Caco-2 (cell line): ENCODE measurements at regions not wholly inside any gene's neighbourhood (a gene's known extent, or its start where the extent isn't known, plus 50 kb on each side); places are given as distances from the start of the nearest gene placed in this dataset.
"Not testable (repeated sequence)": the region's sequence is repeated elsewhere in the genome, so short reads cannot be mapped to it uniquely, and the experiment has no call there.

ENCODE experiments used
- BruUV-seq: library from RNA; stranded (reverse); fragments of 400-500 nt; replicated peaks from 2 replicates; lab custom pipeline; 2021; lab: Mats Ljungman, UMichigan
- CTCF ChIA-PET: fragments of 300-600 bp; sonication (Branson Sonifier 250); formaldehyde crosslinking; loops from one replicate; lab custom pipeline; 2022; ENCODE audit warnings: antibody characterized with exemption; lab: Charles Lee
- POLR2A ChIA-PET: fragments of 300-600 bp; sonication (Branson Sonifier 250); formaldehyde crosslinking; loops from one replicate; lab custom pipeline; 2022; ENCODE audit warnings: antibody characterized with exemption; lab: Charles Lee
- DNase-seq, 2 experiments: peaks; one replicate each; pipeline versions ENCODE4 v3.0.0 to v3.0.0-alpha.2; 2020 to 2022
- H3K27me3 ChIP-seq: replicated peaks from 2 replicates; pipeline ENCODE4 v1.6.0; 2011; ENCODE audit warnings: low read length; ENCODE audit not compliant: control insufficient read depth, insufficient read depth
- H3K36me3 ChIP-seq: 2 replicates; pipeline ENCODE4 v1.5.1; 2011; ENCODE audit warnings: low read length; ENCODE audit not compliant: control insufficient read depth, insufficient read depth
- H3K4me1 ChIP-seq: fragments of 250-450 bp; sonication (Bioruptor Pico); 2 replicates; pipeline ENCODE4 v1.5.1; 2020; ENCODE audit warnings: mild to moderate bottlenecking
- H3K4me3 ChIP-seq: 2 replicates; pipeline ENCODE4 v1.5.1; 2011; ENCODE audit warnings: low read depth, mild to moderate bottlenecking, control low read depth, low read length
- H3K9me3 ChIP-seq: fragments of 250-450 bp; sonication (Bioruptor Pico); 2 replicates; pipeline ENCODE4 v1.5.1; 2020; ENCODE audit warnings: mild to moderate bottlenecking, moderate library complexity
- H3K27ac Mint-ChIP-seq: one replicate; pipeline ENCODE4 v1.8.0; 2022; ENCODE audit warnings: mixed read lengths; ENCODE audit not compliant: unreplicated experiment
- H3K27me3 Mint-ChIP-seq: one replicate; pipeline ENCODE4 v1.8.0; 2022; ENCODE audit warnings: mixed read lengths; ENCODE audit not compliant: insufficient read depth, unreplicated experiment
- H3K36me3 Mint-ChIP-seq: one replicate; pipeline ENCODE4 v1.8.0; 2022; ENCODE audit warnings: mild to moderate bottlenecking, mixed read lengths; ENCODE audit not compliant: insufficient read depth, unreplicated experiment
- H3K4me1 Mint-ChIP-seq: one replicate; pipeline ENCODE4 v1.8.0; 2022; ENCODE audit warnings: low read depth, mixed read lengths; ENCODE audit not compliant: unreplicated experiment
- H3K4me3 Mint-ChIP-seq: one replicate; pipeline ENCODE4 v1.8.0; 2022; ENCODE audit warnings: mild to moderate bottlenecking, moderate library complexity, mixed read lengths; ENCODE audit not compliant: unreplicated experiment
- H3K9me3 Mint-ChIP-seq: one replicate; pipeline ENCODE4 v1.8.0; 2022; ENCODE audit warnings: mixed read lengths; ENCODE audit not compliant: unreplicated experiment
- intact Hi-C: fragments of 100-400 bp; cut with micrococcal nuclease; formaldehyde crosslinking; loops from one replicate; pipeline ENCODE4 v1.10.0; 2022; ENCODE audit not compliant: unreplicated experiment
- TF ChIP-seq, protein P1 (sequence below), 2 experiments: fragments of 200-600 bp in 1 of 2; IDR thresholded peaks; 1 replicate in 1 of 2; 2 replicates in 1 of 2; pipeline versions ENCODE4 v1.5.1 to v1.8.0; 2011 to 2022; ENCODE audit warnings: antibody characterized with exemption in 1 of 2, control low read depth in 1 of 2, inconsistent platforms in 1 of 2, low read depth in 1 of 2, low read length in 1 of 2, mild to moderate bottlenecking in 1 of 2, moderate library complexity in 1 of 2; ENCODE audit not compliant: insufficient read depth in 1 of 2, severe bottlenecking in 1 of 2, unreplicated experiment in 1 of 2

DNA sequence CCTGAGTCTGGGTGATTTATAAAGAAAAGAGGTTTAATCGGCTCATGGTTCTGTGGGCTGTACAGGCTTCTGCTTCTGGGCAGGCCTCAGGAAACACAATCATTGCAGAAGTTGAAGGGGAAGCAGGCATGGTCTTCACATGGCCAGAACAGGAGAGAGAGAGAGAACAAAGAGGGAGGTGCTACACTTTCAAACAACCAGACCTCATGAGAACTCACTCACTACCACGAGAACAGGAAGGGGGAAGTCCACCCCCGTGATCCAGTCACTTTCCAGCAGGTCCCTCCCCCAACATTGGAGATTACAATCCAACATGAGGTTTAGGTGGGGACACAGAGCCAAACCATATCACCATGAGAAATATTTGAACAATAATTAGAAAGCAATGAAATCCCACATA is 222.9 kb downstream of the FAM72C start:
- BruUV-seq: no TSS peak
- intact Hi-C loops: no loop called here

DNA sequence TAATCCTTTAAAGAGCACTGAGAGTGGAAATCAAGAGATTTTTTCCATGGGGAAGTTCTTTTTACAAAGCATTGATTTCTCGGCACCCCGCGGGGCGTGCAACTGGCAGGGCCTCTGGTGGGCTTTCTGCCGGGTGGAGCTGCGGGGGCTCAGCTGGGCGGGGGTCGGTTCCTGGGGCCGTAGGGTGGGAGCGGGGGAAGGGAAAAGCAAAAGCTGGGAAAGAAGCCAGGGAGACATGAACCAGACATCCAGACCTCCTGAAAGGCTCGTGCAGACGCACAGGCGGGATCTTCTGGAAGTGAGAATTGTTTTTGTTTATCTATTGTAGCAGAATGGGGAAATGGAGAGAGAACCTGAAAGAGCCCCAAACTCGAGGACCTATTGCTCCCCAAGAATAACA is 235.2 kb downstream of the FAM72C start:
- H3K27me3 Mint-ChIP-seq: no peaks in the 10 kb centered on the region
- CTCF ChIA-PET: no interaction called here
- Histone ChIP-seq H3K4me3 (no peak overlapping the region), H3K36me3 (no peaks in the 10 kb centered on the region), H3K9me3 (no peaks in the 10 kb centered on the region), H3K27me3 (no peaks in the 10 kb centered on the region), H3K4me1 (no peaks in the 10 kb centered on the region)
- no peaks in the 10 kb centered on the region for H3K36me3 Mint-ChIP-seq
- DNase-seq: no peak
- H3K4me1 Mint-ChIP-seq: no peaks in the 10 kb centered on the region
- POLR2A ChIA-PET: no interaction called here
- intact Hi-C loops: no loop called here
- TF ChIP-seq, protein P1, sequence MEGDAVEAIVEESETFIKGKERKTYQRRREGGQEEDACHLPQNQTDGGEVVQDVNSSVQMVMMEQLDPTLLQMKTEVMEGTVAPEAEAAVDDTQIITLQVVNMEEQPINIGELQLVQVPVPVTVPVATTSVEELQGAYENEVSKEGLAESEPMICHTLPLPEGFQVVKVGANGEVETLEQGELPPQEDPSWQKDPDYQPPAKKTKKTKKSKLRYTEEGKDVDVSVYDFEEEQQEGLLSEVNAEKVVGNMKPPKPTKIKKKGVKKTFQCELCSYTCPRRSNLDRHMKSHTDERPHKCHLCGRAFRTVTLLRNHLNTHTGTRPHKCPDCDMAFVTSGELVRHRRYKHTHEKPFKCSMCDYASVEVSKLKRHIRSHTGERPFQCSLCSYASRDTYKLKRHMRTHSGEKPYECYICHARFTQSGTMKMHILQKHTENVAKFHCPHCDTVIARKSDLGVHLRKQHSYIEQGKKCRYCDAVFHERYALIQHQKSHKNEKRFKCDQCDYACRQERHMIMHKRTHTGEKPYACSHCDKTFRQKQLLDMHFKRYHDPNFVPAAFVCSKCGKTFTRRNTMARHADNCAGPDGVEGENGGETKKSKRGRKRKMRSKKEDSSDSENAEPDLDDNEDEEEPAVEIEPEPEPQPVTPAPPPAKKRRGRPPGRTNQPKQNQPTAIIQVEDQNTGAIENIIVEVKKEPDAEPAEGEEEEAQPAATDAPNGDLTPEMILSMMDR (IDR thresholded peaks at IDR 0.05; ENCODE audit: insufficient read depth in 1 of 2, low read depth in 1 of 2, low read length in 1 of 2, severe bottlenecking in 1 of 2, unreplicated experiment in 1 of 2): no peak
- H3K4me3 Mint-ChIP-seq: peak overlapping the region; percentile 22
- no peaks in the 10 kb centered on the region for H3K9me3 Mint-ChIP-seq
- BruUV-seq: no TSS peak
- H3K27ac Mint-ChIP-seq: no peak overlapping the region

More for the DNA sequence above, 222.9 kb downstream of the FAM72C start:
- H3K9me3 Mint-ChIP-seq: no peaks in the 10 kb centered on the region
- H3K4me3 Mint-ChIP-seq: no peak overlapping the region
- no peak overlapping the region for H3K27ac Mint-ChIP-seq
- H3K27me3 Mint-ChIP-seq: no peaks in the 10 kb centered on the region
- DNase-seq: no peak
- H3K4me1 Mint-ChIP-seq: no peaks in the 10 kb centered on the region
- H3K9me3 ChIP-seq: no peaks in the 10 kb centered on the region
- ChIA-PET CTCF (no interaction called here), POLR2A (no interaction called here)
- H3K4me1 ChIP-seq: no peaks in the 10 kb centered on the region
- H3K4me3 ChIP-seq: no peak overlapping the region
- no peaks in the 10 kb centered on the region for H3K36me3 ChIP-seq
- TF ChIP-seq, protein P1 (IDR thresholded peaks at IDR 0.05; ENCODE audit: insufficient read depth in 1 of 2, low read depth in 1 of 2, low read length in 1 of 2, severe bottlenecking in 1 of 2, unreplicated experiment in 1 of 2): no peak
- H3K27me3 ChIP-seq: no peaks in the 10 kb centered on the region
- no peaks in the 10 kb centered on the region for H3K36me3 Mint-ChIP-seq

DNA sequence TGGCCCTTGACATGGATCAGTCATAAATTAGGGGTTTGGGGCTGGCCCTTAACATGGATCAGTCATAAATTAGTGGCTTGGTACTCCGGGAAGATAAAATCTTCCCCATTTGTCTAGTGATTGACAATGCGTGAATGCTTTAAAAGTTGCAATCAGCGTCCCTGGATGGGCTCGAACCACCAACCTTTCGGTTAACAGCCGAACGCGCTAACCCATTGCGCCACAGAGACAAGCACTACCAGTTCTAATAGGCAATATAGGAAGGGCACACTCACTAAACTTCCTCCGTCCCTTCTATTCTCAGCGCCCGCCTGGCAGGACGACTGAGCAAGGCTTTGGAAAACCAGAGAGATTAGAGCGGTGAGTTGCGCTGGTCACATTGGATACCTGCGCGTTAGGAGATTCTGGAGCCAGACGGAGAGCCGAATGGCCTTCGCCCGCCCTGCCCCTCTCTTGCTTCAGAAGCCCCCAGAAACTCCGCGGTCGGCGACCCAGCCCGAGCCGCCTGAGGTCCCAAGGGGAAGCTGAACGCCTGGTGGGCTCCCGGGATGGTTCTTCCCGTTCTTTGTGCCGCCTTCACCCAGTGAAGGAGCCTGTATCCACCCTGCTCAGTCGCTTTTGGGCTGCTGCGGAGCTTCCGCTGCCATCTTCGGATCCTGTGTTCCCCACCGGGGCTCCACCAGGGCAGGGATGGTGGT is 235.9 kb downstream of the FAM72C start:
- no peaks in the 10 kb centered on the region for H3K27me3 ChIP-seq
- TF ChIP-seq, protein P1 (IDR thresholded peaks at IDR 0.05; ENCODE audit: insufficient read depth in 1 of 2, low read depth in 1 of 2, low read length in 1 of 2, severe bottlenecking in 1 of 2, unreplicated experiment in 1 of 2): no peak
- no peak for DNase-seq
- no peaks in the 10 kb centered on the region for H3K36me3 ChIP-seq
- Mint-ChIP-seq H3K4me1 (no peaks in the 10 kb centered on the region), H3K27ac (no peak overlapping the region), H3K4me3 (peak overlapping the region; percentile 22), H3K36me3 (no peaks in the 10 kb centered on the region), H3K9me3 (no peaks in the 10 kb centered on the region), H3K27me3 (no peaks in the 10 kb centered on the region)
- POLR2A ChIA-PET: no interaction called here
- no peak overlapping the region for H3K4me3 ChIP-seq
- H3K9me3 ChIP-seq: no peaks in the 10 kb centered on the region
- CTCF ChIA-PET: no interaction called here
- no peaks in the 10 kb centered on the region for H3K4me1 ChIP-seq
- intact Hi-C loops: no loop called here
- BruUV-seq: no TSS peak

DNA sequence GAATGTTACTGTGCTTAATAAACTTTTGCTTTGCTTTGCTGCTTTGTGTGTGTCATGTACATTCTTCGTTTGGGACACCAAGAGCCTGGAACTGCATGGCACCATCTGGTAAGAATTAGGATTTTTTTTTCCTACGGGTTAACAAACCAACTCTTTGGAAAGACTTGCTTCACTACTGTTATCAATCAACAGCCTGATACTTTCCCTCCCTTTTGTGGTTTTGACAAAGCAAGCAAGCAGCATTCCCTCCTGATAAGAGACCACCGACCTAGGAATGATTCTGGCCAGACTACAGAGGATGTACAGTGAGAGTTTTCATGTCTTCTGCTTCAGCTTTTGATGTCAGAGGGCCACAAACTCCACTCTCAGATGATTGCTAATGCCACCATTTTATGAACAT is 237.5 kb downstream of the FAM72C start:
- H3K27me3 ChIP-seq, POLR2A ChIA-PET, H3K36me3 Mint-ChIP-seq, CTCF ChIA-PET, H3K4me3 Mint-ChIP-seq, intact Hi-C loops, BruUV-seq, H3K4me1 ChIP-seq, H3K9me3 Mint-ChIP-seq, H3K27me3 Mint-ChIP-seq, H3K36me3 ChIP-seq, H3K4me3 ChIP-seq, H3K27ac Mint-ChIP-seq, DNase-seq, H3K4me1 Mint-ChIP-seq, H3K9me3 ChIP-seq: not testable (repeated sequence)

DNA sequence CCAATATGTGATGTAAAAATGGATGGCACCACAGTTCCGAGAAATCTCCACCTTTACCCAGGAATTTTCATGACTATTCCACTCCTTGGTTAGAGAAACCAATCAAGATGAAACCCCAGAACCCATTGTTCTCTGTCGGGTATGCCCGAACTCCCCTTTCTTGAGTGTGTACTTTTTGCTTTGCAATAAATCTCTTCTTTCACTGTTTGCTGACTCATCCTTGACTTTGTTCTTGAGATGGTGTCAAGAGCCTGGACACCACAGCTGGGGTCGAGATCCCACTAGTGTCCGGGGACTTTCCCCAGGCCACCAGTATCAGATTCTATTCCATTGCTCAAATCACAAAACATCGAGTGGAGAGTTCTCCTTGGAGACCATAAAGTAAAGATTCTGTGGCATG is 240.9 kb downstream of the FAM72C start:
- H3K27ac Mint-ChIP-seq, CTCF ChIA-PET, H3K9me3 ChIP-seq, H3K36me3 ChIP-seq, BruUV-seq, H3K9me3 Mint-ChIP-seq, POLR2A ChIA-PET, H3K27me3 ChIP-seq, H3K4me3 Mint-ChIP-seq, H3K36me3 Mint-ChIP-seq, H3K4me1 Mint-ChIP-seq, DNase-seq, H3K27me3 Mint-ChIP-seq, H3K4me3 ChIP-seq, intact Hi-C loops, H3K4me1 ChIP-seq: not testable (repeated sequence)
